NCI-H524 (cell line): ENCODE measurements at regions not wholly inside any gene's neighbourhood (a gene's known extent, or its start where the extent isn't known, plus 50 kb on each side); places are given as distances from the start of the nearest gene placed in this dataset.

Experiments used
- DNase-seq, 2 experiments: peaks; one replicate each; lab custom pipeline; 2025; lab: John Stamatoyannopoulos, UW

DNA sequence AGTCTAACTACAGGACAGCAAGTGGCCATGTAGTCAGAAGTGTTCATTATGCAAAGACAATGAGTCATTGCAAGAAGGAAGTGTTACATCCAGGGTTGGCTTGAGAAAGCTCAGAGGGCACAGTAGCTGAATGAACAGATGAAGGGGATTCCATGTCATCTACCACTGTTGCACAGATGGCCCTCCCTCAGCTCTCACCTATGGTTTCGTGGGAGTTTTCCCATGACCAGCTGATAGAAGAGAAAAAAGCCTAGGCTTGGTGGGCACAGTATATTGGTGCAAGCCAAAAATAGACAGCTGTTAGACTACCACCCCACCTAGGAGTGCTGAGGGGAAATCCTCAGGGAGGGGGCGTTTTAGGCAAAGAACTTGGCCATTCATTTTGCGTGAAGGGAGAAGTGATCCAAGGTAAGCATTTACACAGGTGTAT, 217.0 kb downstream of the DMRT2 start:
- no peak for DNase-seq

- no peak for DNase-seq
Observed at GRCh38 chr9:1267581-1267980, 217.4 kb downstream of the DMRT2 start.

- no peak for DNase-seq
Observed at GRCh38 chr9:1269533-1270315, 219.6 kb downstream of the DMRT2 start.

DNA sequence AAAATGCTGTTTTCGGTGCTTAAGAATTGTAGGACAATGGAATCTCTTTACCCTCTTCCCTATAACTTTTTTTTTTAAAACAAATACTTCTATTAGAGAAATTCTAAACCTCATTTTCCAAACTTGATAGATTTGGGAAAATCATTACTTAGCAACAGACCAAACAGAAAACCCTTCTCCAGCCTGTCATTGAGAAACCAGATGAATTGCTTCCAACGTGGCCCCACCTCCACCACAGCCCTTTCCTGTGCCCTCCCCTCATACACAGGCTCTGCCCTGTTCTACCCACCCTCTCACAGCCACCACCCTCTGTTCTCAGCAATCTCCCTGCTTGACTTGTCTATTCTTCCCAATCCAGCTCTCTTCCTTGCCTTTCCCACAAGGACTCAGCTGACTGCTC, 221.2 kb downstream of the DMRT2 start:
- DNase-seq: no peak

DNA sequence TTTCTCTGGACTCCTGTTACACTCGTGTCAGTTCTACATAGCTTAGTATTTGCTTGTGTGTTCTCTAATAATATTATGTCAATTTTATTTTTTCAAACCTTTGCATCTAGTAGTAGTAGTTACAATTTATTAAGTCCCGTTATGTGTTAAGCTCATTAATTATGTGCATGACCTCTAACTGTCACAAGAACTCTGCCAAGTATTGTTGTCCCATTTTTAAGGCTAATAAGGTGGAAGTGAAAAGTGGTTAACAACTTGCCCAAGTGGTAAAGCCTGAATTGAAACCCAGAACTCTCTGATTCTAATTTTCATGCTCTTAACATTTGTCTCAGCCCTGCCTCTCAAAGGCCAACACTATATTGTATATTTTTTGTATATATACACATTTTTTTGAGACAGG, 221.6 kb downstream of the DMRT2 start:
- DNase-seq: no peak

GRCh38 chr9:1272488-1272887, 222.3 kb downstream of the DMRT2 start:
- no peak for DNase-seq

DNA sequence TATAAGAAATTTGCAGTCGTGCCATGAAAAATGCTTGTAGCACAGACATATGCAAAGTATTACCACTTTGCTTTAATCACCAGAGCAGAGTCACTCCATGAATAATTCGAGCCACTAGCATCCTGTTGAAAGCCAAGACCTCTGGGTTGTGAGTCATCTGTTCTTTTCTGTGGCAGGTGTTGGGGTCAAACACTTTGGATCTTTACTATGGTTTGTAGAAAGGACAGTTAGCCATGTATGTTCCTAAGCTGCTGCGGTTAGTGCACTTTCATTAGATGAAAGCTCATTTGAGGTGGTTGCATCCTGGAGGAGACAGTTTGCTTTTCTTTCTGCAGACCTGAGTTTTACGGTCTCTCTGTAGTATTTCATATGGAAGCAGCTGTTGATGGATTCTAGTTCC, 223.7 kb downstream of the DMRT2 start:
- DNase-seq: no peak

- DNase-seq: no peak
Observed at GRCh38 chr9:1274334-1274733, 224.2 kb downstream of the DMRT2 start.

GRCh38 chr9:1276474-1276873, 226.3 kb downstream of the DMRT2 start:
- no peak for DNase-seq

DNA sequence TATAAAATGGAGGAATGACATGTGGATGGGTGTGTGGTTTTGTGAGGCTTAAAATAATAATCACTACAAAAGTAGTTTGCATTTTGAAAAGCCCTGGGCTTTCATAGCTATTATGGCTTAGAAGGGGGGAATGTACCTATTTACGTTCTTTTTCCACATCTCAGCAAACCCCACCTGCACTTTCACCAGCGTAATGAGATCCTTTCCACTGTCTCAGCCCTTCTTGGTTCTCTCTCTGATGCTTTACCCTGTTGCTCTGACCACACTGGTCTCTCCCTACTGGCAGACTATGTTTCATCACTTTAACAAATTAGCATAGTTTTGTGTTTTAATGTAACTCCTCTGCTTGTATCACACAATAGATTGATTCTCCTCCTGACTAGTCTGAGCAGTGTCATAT, 234.6 kb downstream of the DMRT2 start:
- no peak for DNase-seq

DNA sequence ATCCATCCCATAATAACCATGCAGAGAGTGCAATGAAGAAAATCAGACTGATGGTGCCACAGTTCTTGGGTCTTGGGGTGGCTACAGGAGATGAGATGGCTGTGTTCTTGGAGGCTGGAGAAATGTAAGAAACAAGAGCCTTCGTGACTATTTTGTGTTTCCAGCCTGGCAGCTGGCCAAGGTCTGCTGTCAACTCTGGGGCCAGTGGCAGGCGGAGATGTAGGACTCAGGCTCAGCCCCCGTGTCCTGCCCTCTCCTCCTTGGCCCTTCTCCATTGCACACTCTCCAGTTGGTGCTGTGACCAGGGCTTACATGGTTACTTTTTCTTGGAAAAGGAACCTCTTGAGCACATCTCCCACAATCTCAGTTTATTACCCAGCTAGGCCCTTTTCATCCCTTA, 235.4 kb downstream of the DMRT2 start:
- DNase-seq: no peak

DNA sequence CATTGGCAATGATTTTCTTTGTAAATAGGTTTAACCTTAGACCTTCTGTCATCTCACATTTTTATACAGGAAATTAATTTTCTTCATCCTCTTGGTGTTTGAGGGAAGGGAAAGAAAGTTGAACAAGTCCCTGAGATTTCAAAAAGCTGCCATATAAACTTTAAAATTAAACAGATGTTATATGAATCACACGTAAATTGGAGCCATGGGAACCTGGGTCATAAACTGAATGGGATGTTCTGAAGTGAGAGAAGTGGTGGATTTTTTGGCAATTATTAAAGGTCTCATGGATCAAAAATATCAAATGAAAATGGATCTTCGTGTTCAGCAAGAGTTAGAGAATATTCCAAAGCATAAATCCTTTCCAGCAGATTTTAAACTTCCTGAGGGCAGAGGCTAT, 242.2 kb downstream of the DMRT2 start:
- DNase-seq: no peak

DNA sequence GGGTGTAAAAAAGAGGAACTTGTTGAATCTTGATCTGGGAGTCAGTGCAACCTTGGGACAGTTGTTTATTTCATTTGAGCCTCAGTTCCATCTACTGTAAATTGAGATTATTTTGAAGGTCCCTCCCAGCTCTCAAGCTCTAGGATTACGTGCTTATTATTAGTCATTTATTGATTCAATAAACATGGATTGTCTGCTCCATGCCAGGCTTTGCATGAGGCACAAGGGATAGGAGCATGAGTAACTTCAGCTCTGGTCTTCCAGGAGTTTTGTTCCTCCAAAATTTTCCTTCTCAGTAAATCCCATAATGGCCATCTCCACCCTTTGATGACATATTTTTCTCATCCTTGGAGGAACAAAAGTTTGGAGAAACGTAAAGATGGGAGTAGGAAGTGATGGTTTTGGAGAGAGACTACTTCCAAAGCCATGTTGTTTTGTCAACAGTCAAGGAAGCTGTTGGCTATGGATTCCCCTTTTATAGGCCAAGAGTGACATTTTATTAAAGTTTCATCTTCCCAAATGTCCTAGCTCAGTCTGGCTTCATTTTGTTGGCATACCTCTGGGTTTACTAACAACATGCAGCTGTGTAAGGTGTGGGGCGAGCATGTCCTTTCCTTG, 244.6 kb downstream of the DMRT2 start:
- no peak for DNase-seq

DNA sequence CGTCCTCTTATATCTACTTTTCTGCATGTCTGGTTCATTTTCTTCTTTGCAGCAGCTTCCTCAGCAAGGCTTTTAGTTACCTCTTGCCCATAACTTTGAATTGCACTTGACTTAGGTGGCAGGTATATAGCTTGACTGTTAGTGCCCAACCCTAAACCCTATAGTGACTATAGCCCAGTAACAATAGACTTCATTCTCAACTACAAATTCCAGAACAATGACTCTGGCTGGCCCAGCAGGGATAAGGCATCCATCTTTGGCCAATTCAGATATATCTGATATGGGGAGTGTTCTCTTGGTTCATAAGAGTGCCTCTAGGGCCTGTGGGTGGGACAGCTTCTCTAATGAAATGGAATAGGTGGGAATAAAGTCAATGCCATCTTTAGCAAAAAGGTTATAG, 246.2 kb downstream of the DMRT2 start:
- DNase-seq: no peak

DNA sequence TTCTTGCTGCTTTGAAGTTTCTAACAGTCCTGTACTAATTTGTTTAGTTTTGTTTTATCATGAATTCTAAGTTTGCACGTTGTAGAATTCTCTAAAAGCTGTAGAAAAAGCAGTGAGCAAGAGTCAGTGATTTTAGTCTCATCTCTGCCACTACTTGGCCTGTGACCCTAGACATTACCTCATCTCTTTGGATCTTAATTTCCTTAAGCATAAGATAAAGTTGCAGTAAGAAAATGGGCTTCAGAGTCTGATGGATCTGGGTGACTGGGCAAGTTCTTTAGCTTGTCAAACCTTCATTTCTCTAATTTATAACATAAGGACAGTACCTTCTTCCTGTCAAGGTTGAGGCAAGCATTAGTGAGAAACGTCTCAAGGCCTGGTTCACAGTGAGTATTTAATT, 247.9 kb downstream of the DMRT2 start:
- DNase-seq: no peak

DNA sequence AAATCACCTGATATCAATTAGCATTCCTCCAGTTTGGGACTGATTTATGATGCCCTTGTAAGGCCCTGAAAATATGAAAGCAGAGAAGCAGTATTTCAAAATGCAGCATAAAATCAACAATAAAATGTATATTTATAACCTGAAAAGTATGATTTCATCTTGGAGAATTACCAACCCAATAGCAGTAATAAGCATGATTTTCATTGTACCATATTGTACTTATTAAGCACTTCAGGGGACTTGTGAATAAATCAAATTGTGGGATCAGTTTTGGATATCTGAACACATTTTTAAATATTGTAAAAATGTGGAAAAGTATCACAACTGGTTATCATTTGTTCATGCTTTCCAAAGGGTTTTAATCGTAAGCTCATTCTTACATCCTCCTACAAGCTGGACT, 250.8 kb downstream of the DMRT2 start:
- DNase-seq: no peak

DNA sequence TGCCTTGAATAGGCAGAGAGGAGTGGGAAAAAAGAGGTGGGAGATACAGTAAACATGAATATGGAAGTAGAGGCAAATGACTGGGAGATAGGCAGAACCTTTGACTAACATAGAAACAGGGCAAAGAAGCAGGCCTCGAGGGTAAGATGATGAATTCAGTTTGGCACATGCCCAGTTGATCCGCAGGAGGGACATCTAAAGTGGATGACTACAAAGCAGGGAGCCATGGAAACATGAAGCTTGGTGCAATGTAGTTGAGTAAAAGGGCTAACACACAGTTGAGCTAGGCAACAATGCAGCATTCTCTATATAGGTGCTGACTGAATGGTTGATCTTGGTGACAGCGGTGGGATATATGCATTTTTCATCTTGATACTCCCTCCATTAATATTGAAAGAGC, 253.8 kb downstream of the DMRT2 start:
- DNase-seq: no peak

- DNase-seq: no peak
Observed at GRCh38 chr9:1311462-1312042, 261.4 kb downstream of the DMRT2 start.

- DNase-seq: no peak
Observed at GRCh38 chr9:1319436-1319835, 269.3 kb downstream of the DMRT2 start.

- no peak for DNase-seq
Observed at GRCh38 chr9:1320051-1320557, 269.9 kb downstream of the DMRT2 start.

DNA sequence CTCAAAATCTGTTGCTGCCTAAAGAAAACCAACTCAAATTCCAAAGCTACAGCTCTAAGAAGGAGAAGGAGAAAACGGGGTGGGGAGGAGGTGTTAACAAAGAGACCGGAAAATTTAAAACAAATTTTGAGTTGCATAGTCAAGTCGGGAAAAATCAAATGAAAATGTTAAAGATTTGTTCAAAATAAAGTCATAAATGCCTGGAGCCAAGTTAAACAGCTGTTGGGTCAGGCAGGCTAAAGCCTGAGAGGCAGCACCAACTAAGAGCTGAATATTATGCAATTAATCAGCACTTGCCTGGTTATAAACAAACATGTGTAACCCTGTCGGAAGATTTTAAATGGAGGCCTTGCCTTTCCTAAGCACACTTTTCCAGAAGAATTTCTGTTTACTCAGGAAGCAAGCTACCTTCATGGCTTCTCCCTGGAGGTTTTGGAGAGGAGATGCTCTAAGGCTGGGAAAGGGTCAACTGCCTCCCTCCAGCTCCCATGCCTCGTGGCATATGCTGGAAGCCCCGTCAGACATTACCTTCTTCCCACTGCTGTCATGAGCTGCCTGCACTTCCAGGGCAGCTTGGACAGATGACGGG, 270.5 kb downstream of the DMRT2 start:
- no peak for DNase-seq

- no peak for DNase-seq
Observed at GRCh38 chr9:1327467-1327866, 277.3 kb downstream of the DMRT2 start.

DNA sequence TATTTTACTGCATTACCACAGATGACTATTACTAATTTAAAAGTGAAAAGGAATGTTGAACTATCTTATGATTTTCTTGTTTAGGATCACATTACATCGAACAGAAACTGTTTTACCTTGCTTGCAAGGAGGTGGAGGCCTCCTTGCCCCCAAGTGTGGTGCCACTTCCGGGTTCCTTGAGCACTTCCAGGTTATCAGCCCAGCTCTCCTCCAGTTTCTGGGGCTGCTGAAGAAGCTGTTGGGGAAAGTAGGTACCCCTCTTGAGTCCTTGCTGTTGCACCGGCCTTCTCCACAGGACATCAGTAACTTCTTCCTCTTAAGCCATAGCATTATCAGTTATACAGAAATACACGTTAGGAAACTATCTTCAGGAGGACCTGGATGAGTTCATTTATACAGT, 278.2 kb downstream of the DMRT2 start:
- no peak for DNase-seq
